ENCODE measurements at regions not wholly inside any gene's neighbourhood (a gene's known extent, or its start where the extent isn't known, plus 50 kb on each side); places are given as distances from the start of the nearest gene placed in this dataset.

DNA sequence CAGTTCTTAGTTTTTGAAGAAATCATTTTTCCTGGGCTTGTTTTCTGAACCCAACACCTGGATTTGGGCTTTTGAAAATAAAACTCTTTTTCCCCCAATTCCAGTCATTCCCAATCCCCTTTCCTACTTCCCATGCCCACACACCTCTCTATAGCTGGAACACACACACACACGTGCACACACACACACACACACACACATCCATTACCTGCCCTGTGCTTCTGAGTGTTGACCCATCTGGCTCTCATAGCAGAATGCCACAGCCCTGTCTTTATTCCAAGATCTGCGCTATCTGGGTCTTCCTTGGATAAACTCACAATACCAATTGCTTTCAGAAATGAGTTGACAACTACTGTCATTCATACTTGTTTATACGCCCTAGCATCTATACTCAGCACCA is 54.9 kb upstream of the C4orf54 start:
- no peak for DNase-seq (ENCODE audit: low spot score)

DNA sequence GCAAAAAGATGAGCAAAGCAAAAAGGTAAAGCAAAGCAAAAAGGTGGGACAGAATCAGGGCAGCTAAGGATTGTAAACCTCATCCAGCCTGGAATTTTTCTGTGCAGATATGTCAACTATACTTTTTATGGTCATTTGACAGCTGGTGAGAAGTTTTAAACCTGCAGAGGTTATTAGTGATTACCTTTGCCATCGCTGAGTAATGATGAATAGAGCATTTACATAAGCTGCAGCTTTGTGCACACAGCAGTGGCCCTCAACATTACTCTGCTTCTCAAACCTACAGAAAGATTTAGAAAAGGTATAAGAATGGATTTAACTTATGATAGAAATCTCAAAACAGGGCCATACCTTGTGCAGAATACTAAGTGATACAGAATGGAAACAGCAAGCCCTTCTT is 54.5 kb upstream of the C4orf54 start:
- DNase-seq (ENCODE audit: low spot score): no peak

GRCh38 chr4:99711657-99712056 is 54.0 kb upstream of the C4orf54 start:
- no peak for DNase-seq (ENCODE audit: low spot score)

- peak; percentile 43 for DNase-seq (ENCODE audit: low spot score)
These were observed 53.2 kb upstream of the C4orf54 start for GRCh38 chr4:99710681-99711345.

DNA sequence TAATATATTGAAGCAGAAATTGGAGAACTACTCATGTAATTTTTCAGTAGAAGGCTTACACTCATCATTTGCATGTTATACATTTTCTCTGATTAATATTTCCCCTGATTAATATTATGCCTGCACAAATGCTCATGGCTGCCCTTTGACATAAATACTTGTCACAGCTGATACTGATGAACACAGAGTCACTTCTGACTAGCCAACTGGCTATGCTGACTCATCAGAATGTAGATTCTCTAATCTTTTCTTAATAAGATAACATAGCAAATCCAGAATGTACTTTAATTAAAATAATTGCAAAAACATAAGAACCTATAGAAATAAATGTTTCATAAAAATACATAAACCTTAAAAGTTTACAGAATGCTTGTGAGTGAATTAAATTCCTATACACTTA is 52.4 kb upstream of the C4orf54 start:
- DNase-seq (ENCODE audit: low spot score): no peak

DNA sequence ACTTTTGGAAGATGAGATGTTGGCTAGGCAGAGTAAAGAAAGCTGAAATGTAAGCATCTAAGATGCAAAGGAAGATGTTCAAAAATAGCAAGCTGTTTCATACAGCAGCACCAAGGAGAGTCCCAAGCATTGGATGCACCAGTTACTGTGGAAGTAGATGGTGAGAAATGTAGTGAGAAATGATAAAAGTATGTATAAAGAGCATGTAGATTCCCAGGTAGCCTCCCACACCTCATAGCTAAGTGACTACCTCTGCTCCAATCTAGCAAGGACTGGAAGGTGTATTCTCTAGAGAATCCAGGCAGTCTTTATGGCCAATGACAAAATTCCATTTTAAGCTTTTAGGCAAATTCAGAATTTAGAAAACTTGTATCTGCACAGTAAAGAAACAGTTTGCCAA is 50.9 kb upstream of the C4orf54 start:
- DNase-seq (ENCODE audit: low spot score): no peak

Measured in H4 (cell line).